WTC11 (cell line): ENCODE measurements at regions not wholly inside any gene's neighbourhood (a gene's known extent, or its start where the extent isn't known, plus 50 kb on each side); places are given as distances from the start of the nearest gene placed in this dataset.

Source experiments
- ATAC-seq: fragments of 200-7000 bp; cut with Tn5 transposase; 2 replicates; pipeline ENCODE4 v1.10.0; 2021; ENCODE audit warnings: mild to moderate bottlenecking, moderate library complexity
- CTCF ChIA-PET: fragments of 300-600 bp; sonication (Branson Sonifier 250); formaldehyde crosslinking; loops from one replicate; lab custom pipeline; 2021; ENCODE audit warnings: antibody characterized with exemption; lab: Charles Lee
- POLR2A ChIA-PET: fragments of 350-600 bp; sonication (Branson Sonifier 250); formaldehyde crosslinking; loops from one replicate; lab custom pipeline; 2021; ENCODE audit warnings: antibody characterized with exemption; lab: Charles Lee
- DNase-seq: peaks from one replicate; pipeline ENCODE4 v3.0.0; 2021; ENCODE audit warnings: low spot score
- H3K27ac Mint-ChIP-seq: 2 replicates; pipeline ENCODE4 v1.8.0; 2021; ENCODE audit warnings: mixed read lengths
- H3K27me3 Mint-ChIP-seq: 2 replicates; pipeline ENCODE4 v1.8.0; 2021; ENCODE audit warnings: low read depth, mild to moderate bottlenecking, moderate library complexity, mixed read lengths
- H3K36me3 Mint-ChIP-seq: 2 replicates; pipeline ENCODE4 v1.8.0; 2021; ENCODE audit warnings: mixed read lengths
- H3K4me1 Mint-ChIP-seq: 2 replicates; pipeline ENCODE4 v1.8.0; 2022; ENCODE audit warnings: mixed read lengths
- H3K4me3 Mint-ChIP-seq: 2 replicates; pipeline ENCODE4 v1.8.0; 2021; ENCODE audit warnings: mild to moderate bottlenecking, moderate library complexity, mixed read lengths
- H3K9me3 Mint-ChIP-seq: 2 replicates; pipeline ENCODE4 v1.8.0; 2021; ENCODE audit warnings: mixed read lengths
- MXD4 ChIP-seq: fragments of 250-450 bp; sonication (Bioruptor Pico); IDR thresholded peaks from 2 replicates; pipeline ENCODE4 v1.8.0; 2021; ENCODE audit warnings: mild to moderate bottlenecking, moderate library complexity, borderline replicate concordance
- TCF7 ChIP-seq: sonication (generic); formaldehyde crosslinking; IDR thresholded peaks from 2 replicates; pipeline ENCODE4 v1.8.0; 2022; ENCODE audit warnings: mild to moderate bottlenecking, low read depth, missing genetic modification reagents, moderate library complexity
- USF1 ChIP-seq: sonication (generic); formaldehyde crosslinking; IDR thresholded peaks from 2 replicates; pipeline ENCODE4 v1.8.0; 2022; ENCODE audit warnings: mild to moderate bottlenecking, missing genetic modification reagents
- USF2 ChIP-seq: sonication (generic); formaldehyde crosslinking; IDR thresholded peaks from 2 replicates; pipeline ENCODE4 v1.8.1; 2023; ENCODE audit warnings: mild to moderate bottlenecking, missing genetic modification reagents, moderate library complexity
- ZSCAN18 ChIP-seq: fragments of 250-450 bp; sonication (Bioruptor Pico); IDR thresholded peaks from 2 replicates; pipeline ENCODE4 v2.1.2; 2022; ENCODE audit warnings: mild to moderate bottlenecking, moderate library complexity
- TF ChIP-seq, protein P1 (sequence below): sonication (generic); formaldehyde crosslinking; IDR thresholded peaks from 2 replicates; pipeline ENCODE4 v1.8.0; 2023; ENCODE audit warnings: missing genetic modification reagents, mild to moderate bottlenecking, borderline replicate concordance
- TF ChIP-seq, protein P2 (sequence below): sonication (generic); formaldehyde crosslinking; IDR thresholded peaks from 2 replicates; pipeline ENCODE4 v1.8.1; 2023; ENCODE audit warnings: mild to moderate bottlenecking, missing genetic modification reagents
- TF ChIP-seq, protein P3 (sequence below): fragments of 250-450 bp; sonication (Bioruptor Pico); conservative IDR thresholded peaks from 2 replicates; pipeline ENCODE4 v1.9.0; 2021; ENCODE audit warnings: mild to moderate bottlenecking
- TF ChIP-seq, protein P4 (sequence below): fragments of 250-450 bp; sonication (Bioruptor Pico); IDR thresholded peaks from 2 replicates; pipeline ENCODE4 v1.9.0; 2021; ENCODE audit warnings: mild to moderate bottlenecking, borderline replicate concordance

- TF ChIP-seq, protein P1, sequence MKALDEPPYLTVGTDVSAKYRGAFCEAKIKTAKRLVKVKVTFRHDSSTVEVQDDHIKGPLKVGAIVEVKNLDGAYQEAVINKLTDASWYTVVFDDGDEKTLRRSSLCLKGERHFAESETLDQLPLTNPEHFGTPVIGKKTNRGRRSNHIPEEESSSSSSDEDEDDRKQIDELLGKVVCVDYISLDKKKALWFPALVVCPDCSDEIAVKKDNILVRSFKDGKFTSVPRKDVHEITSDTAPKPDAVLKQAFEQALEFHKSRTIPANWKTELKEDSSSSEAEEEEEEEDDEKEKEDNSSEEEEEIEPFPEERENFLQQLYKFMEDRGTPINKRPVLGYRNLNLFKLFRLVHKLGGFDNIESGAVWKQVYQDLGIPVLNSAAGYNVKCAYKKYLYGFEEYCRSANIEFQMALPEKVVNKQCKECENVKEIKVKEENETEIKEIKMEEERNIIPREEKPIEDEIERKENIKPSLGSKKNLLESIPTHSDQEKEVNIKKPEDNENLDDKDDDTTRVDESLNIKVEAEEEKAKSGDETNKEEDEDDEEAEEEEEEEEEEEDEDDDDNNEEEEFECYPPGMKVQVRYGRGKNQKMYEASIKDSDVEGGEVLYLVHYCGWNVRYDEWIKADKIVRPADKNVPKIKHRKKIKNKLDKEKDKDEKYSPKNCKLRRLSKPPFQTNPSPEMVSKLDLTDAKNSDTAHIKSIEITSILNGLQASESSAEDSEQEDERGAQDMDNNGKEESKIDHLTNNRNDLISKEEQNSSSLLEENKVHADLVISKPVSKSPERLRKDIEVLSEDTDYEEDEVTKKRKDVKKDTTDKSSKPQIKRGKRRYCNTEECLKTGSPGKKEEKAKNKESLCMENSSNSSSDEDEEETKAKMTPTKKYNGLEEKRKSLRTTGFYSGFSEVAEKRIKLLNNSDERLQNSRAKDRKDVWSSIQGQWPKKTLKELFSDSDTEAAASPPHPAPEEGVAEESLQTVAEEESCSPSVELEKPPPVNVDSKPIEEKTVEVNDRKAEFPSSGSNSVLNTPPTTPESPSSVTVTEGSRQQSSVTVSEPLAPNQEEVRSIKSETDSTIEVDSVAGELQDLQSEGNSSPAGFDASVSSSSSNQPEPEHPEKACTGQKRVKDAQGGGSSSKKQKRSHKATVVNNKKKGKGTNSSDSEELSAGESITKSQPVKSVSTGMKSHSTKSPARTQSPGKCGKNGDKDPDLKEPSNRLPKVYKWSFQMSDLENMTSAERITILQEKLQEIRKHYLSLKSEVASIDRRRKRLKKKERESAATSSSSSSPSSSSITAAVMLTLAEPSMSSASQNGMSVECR (CRISPR knock-in tag) = no peak
- TF ChIP-seq, protein P2, sequence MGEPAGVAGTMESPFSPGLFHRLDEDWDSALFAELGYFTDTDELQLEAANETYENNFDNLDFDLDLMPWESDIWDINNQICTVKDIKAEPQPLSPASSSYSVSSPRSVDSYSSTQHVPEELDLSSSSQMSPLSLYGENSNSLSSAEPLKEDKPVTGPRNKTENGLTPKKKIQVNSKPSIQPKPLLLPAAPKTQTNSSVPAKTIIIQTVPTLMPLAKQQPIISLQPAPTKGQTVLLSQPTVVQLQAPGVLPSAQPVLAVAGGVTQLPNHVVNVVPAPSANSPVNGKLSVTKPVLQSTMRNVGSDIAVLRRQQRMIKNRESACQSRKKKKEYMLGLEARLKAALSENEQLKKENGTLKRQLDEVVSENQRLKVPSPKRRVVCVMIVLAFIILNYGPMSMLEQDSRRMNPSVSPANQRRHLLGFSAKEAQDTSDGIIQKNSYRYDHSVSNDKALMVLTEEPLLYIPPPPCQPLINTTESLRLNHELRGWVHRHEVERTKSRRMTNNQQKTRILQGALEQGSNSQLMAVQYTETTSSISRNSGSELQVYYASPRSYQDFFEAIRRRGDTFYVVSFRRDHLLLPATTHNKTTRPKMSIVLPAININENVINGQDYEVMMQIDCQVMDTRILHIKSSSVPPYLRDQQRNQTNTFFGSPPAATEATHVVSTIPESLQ (CRISPR knock-in tag) = no peak
- TF ChIP-seq, protein P3, sequence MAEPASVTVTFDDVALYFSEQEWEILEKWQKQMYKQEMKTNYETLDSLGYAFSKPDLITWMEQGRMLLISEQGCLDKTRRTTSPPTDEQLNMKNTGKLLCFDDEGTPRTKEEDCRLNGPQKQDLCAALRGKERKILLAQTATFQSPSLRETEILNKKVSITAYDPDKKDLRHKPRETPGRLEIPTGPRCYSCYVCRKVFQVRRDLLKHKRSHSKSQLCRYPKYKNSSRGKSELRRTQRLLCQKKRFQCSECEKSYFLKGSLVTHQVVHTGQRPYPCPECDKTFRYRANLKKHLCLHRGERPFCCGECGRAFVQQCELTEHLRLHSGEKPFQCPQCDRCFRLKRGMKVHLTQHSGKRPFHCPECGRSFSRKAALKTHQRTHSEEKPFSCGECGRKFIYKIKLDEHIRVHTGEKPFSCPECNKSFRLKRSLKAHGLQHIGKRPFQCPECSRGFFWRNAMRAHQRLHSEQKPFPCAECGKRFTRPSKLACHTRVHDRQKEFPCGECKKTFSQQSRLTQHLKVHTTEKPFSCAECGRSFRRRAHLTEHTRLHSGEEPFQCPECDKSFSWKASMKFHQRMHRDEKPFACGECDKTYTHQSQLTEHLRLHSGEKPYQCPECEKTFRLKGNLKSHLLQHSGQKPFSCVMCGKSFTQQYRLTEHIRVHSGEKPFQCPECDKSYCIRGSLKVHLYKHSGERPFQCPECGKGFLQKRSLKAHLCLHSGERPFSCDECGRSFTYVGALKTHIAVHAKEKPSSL (CRISPR knock-in tag) = no peak
- TF ChIP-seq, all 79 proteins: peak for 0
Measured at GRCh38 chr7:11228515-11228914, 254.8 kb downstream of the PHF14 start (continued).

DNA sequence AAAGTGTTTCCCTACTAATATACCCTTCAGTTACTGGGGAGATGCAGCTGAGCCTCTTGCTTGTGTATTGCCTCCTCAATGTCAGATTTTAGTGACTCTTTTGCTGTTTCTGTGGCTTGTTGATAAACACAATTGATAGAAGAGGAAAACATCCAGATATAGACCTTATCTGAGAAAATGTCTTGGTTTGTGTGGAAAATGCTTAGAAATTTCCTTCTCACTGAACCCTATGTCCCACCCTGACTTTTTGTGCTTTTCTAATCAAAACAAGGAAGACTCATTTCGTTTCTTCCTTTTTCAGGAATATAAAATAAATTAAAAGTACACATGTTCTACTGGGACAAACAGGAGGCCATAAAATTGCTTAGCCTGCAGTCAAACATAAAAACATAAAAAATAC lies 257.5 kb downstream of the PHF14 start:
- H3K4me3 Mint-ChIP-seq = no peak overlapping the region
- no peak overlapping the region for H3K27ac Mint-ChIP-seq
- DNase-seq (no peak), ATAC-seq (no peak)
- ChIA-PET POLR2A (no interaction called here), CTCF (no interaction called here)
- H3K9me3 Mint-ChIP-seq = no peaks in the 10 kb centered on the region; the same call in 1 of the 2 replicates
- no peaks in the 10 kb centered on the region for H3K36me3 Mint-ChIP-seq
- no peak for TF ChIP-seq TCF7
- TF ChIP-seq ZSCAN18 = no peak
- no peak for TF ChIP-seq USF1 (CRISPR knock-in tag)
- no peak for TF ChIP-seq MXD4 (CRISPR knock-in tag)
- H3K27me3 Mint-ChIP-seq = no peaks in the 10 kb centered on the region
- peaks cover 47% of the 10 kb centered on the region for H3K4me1 Mint-ChIP-seq

DNA sequence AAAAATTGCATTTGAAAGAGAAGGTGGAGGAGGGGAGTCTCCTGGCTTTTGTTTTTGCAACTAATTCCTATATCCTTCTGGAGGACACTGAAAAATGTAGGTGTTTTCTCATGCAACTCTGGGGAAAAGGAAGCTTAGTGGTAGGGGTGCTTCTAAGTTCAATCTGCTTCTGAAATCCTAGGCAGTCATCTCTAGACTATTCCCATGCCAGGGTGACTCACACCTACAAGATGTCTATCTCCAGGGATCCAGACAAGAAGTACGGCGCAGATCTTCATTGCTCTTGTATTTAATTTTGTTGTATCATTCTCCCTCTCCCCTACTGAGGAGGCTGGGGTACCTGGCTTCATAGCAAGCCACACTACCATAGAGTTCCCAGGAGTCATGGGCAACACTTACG lies 258.8 kb downstream of the PHF14 start:
- H3K9me3 Mint-ChIP-seq = no peaks in the 10 kb centered on the region; the same call in 1 of the 2 replicates
- TF ChIP-seq USF2 (CRISPR knock-in tag) = no peak
- TF ChIP-seq, protein P4, sequence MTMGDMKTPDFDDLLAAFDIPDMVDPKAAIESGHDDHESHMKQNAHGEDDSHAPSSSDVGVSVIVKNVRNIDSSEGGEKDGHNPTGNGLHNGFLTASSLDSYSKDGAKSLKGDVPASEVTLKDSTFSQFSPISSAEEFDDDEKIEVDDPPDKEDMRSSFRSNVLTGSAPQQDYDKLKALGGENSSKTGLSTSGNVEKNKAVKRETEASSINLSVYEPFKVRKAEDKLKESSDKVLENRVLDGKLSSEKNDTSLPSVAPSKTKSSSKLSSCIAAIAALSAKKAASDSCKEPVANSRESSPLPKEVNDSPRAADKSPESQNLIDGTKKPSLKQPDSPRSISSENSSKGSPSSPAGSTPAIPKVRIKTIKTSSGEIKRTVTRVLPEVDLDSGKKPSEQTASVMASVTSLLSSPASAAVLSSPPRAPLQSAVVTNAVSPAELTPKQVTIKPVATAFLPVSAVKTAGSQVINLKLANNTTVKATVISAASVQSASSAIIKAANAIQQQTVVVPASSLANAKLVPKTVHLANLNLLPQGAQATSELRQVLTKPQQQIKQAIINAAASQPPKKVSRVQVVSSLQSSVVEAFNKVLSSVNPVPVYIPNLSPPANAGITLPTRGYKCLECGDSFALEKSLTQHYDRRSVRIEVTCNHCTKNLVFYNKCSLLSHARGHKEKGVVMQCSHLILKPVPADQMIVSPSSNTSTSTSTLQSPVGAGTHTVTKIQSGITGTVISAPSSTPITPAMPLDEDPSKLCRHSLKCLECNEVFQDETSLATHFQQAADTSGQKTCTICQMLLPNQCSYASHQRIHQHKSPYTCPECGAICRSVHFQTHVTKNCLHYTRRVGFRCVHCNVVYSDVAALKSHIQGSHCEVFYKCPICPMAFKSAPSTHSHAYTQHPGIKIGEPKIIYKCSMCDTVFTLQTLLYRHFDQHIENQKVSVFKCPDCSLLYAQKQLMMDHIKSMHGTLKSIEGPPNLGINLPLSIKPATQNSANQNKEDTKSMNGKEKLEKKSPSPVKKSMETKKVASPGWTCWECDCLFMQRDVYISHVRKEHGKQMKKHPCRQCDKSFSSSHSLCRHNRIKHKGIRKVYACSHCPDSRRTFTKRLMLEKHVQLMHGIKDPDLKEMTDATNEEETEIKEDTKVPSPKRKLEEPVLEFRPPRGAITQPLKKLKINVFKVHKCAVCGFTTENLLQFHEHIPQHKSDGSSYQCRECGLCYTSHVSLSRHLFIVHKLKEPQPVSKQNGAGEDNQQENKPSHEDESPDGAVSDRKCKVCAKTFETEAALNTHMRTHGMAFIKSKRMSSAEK (CRISPR knock-in tag) = no peak
- DNase-seq (no peak), ATAC-seq (no peak)
- no peaks in the 10 kb centered on the region for H3K36me3 Mint-ChIP-seq
- no peaks in the 10 kb centered on the region for H3K27me3 Mint-ChIP-seq
- H3K4me1 Mint-ChIP-seq = peaks cover 55% of the 10 kb centered on the region
- ChIA-PET CTCF (no interaction called here), POLR2A (no interaction called here)
- H3K4me3 Mint-ChIP-seq = no peak overlapping the region
- no peak overlapping the region for H3K27ac Mint-ChIP-seq
